Heart right ventricle (tissue), 16 donors: ENCODE measurements at regions not wholly inside any gene's neighbourhood (a gene's known extent, or its start where the extent isn't known, plus 50 kb on each side); places are given as distances from the start of the nearest gene placed in this dataset.

Source experiments
- ATAC-seq, 8 donors: fragments of 200-7000 bp; cut with Tn5 transposase; one replicate each; pipeline ENCODE4 v1.9.1; 2020; ENCODE audit warnings: mild to moderate bottlenecking in 8 of 8, moderate library complexity in 8 of 8, moderate number of reproducible peaks in 1 of 8
- DNase-seq, 2 donors: peaks; one replicate each; pipeline ENCODE4 v3.0.0-alpha.2; 2020
- H3K27ac ChIP-seq, 10 donors: fragments of 200-600 bp; sonication (generic) in 2 of 10; one replicate each; pipeline versions ENCODE4 v1.5.0 to v1.8.0; 2020 to 2022; ENCODE audit warnings: mild to moderate bottlenecking in 3 of 10
- H3K27me3 ChIP-seq, 7 donors: fragments of 200-600 bp; one replicate each; pipeline ENCODE4 v1.8.0; 2021 to 2022; ENCODE audit warnings: mild to moderate bottlenecking in 2 of 7
- H3K36me3 ChIP-seq, 9 donors: fragments of 200-600 bp; sonication (generic) in 1 of 9; one replicate each; pipeline versions ENCODE4 v1.5.0 to v1.8.0; 2020 to 2022; ENCODE audit warnings: mild to moderate bottlenecking in 2 of 9
- H3K4me1 ChIP-seq, 9 donors: fragments of 200-600 bp; sonication (generic) in 1 of 9; one replicate each; pipeline versions ENCODE4 v1.5.0 to v1.8.0; 2020 to 2022; ENCODE audit warnings: mild to moderate bottlenecking in 4 of 9
- H3K4me3 ChIP-seq, 10 donors: fragments of 200-600 bp; sonication (generic) in 2 of 10; one replicate each; pipeline versions ENCODE4 v1.5.0 to v1.8.0; 2020 to 2022; ENCODE audit warnings: mild to moderate bottlenecking in 7 of 10, moderate library complexity in 2 of 10
- H3K9me3 ChIP-seq, 11 donors: fragments of 200-600 bp in 10 of 11; sonication (generic) in 2 of 11; one replicate each; pipeline versions ENCODE4 v1.5.0 to v1.8.0; 2013 to 2022; ENCODE audit warnings: mild to moderate bottlenecking in 2 of 11, control low read depth in 1 of 11, moderate library complexity in 1 of 11
- CTCF ChIP-seq, 9 donors: fragments of 200-600 bp; sonication (generic) in 2 of 9; IDR thresholded peaks; one replicate each; pipeline versions ENCODE4 v1.5.0 to v1.8.0; 2021 to 2022; ENCODE audit warnings: antibody characterized with exemption in 9 of 9, mild to moderate bottlenecking in 5 of 9, moderate library complexity in 1 of 9
- WGBS, 2 donors: extraction: QIAGEN DNeasy Blood & Tissue Kit; methylation state at CpG; one replicate each; pipeline ENCODE4 v1.1.7; 2013; ENCODE audit warnings: inconsistent platforms in 1 of 2; 5-methylcytosine and 5-hydroxymethylcytosine counted together
- intact Hi-C, 10 donors: fragments of 100-400 bp; cut with DNase I; formaldehyde crosslinking; loops; one replicate each; pipeline versions ENCODE4 v1.11.1 to v1.14.2; 2022
- donor health status: Arrhythmogenic right ventricular cardiomyopathy.
- donor health status: ischemic (EF 13 %, LVEDD 7.1; RV severe dilation, severe dysfunction).
- donor health status: healthy with polysubstance abuse.
- donor health status: DM: no; HTN: yes; CAD: no.
- donor health status: DM: no; HTN: no; CAD: no.
- donor health status: ischemic (EF 25% LVEDD 6.9; RV normal size, moderate dysfunction).
- donor health status: ischemic (EF 25% LVEDD 5.7; RV mildly dilated, moderate dysfunction).
- donor health status: healthy.
- donor health status: DM: yes; HTN: yes; CAD: no.
- donor health status: Ischemic cardiomyopathy.
- donor health status: ischemic (EF 35%, LVEDD 5.7; RV mildly dilated, moderate dysfunction).
- donor health status: nonischemic (EF 11% LVEDD 7.7; RV severe dilation, severe dysfunction).
- donor health status: DM: yes; HTN: yes; CAD: no.
- donor health status: PGD.
- donor health status: ischemic (EF 29% LVEDD 5.4; RV normal size, mild dysfunction).
- donor health status: nonischemic (EF 23%, LVEDD 6.1; RV moderate dilation, normal function).

- intact Hi-C loops: no loop called here
- ATAC-seq: peak in 4 of 8 donors; percentile 48 to 60 (median 56)
- no peaks in the 10 kb centered on the region for H3K27me3 ChIP-seq
- no peaks in the 10 kb centered on the region for H3K36me3 ChIP-seq
- no peak overlapping the region for H3K4me3 ChIP-seq
- TF ChIP-seq CTCF (IDR thresholded peaks at IDR 0.05): no peak
- WGBS, 2 donors: 40 to 46% methylated on average over 5 of the region's 5 CpGs
- H3K27ac ChIP-seq: no peak overlapping the region
- H3K4me1 ChIP-seq: peaks cover 0 to 3% (median 0%) of the 10 kb centered on the region in 9 donors
- H3K9me3 ChIP-seq: no peaks in the 10 kb centered on the region
- peak; percentile 9 to 29 for DNase-seq
Measured at GRCh38 chr17:12296209-12296625, 275.5 kb downstream of the MAP2K4 start.

- H3K27me3 ChIP-seq: no peaks in the 10 kb centered on the region
- WGBS, 2 donors: 67 to 69% methylated on average over 4 of the region's 4 CpGs
- peaks cover 0 to 2% (median 0%) of the 10 kb centered on the region in 9 donors for H3K4me1 ChIP-seq
- DNase-seq (no peak), ATAC-seq (no peak)
- TF ChIP-seq CTCF (IDR thresholded peaks at IDR 0.05): no peak
- no peak overlapping the region for H3K27ac ChIP-seq
- intact Hi-C loops: no loop called here
- no peaks in the 10 kb centered on the region for H3K36me3 ChIP-seq
- H3K9me3 ChIP-seq: peaks cover 0 to 16% (median 0%) of the 10 kb centered on the region in 11 donors
- no peak overlapping the region for H3K4me3 ChIP-seq
Measured at GRCh38 chr17:12301551-12301950, 280.9 kb downstream of the MAP2K4 start.

DNA sequence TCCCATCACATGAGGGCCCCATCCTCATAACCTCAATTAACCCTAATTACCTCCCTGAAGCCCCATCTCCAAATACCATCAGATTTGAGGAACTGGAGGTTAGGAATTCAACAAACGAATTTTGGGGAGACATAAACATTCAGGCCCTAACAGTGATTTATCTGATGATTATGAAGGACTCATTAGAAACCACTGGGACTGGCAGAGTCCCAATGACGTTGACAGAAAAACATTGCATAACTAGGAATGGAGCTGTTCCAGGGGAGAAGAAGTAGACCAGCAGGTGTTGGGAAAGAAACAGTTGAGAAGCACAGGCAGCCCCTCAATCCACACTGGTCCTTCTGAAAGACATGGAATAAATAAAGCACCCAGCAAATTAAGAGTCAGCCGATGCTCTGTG, 282.0 kb downstream of the MAP2K4 start:
- intact Hi-C loops: no loop called here

DNA sequence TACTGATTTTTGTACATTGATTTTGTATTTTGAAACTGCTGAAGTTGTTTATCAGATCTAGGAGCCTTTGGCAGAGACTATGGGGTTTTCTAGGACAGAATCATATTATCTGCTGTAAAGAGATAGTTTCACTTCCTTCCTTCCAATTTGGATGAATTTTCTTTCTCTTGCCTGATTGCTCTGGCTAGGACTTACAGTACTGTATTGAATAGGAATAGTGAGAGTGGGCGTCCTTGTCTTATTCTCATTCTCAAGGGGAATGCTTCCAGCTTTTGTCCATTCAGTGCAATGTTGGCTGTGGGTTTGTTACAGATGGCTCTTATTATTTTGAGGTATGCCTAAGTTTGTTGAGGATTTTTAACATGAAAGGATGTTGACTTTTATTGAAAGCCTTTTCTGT, 290.1 kb downstream of the MAP2K4 start:
- no peak for DNase-seq
- Histone ChIP-seq H3K4me3 (no peak overlapping the region), H3K4me1 (no peaks in the 10 kb centered on the region), H3K36me3 (no peaks in the 10 kb centered on the region), H3K27ac (no peak overlapping the region), H3K9me3 (peaks cover 0 to 45% (median 3%) of the 10 kb centered on the region in 11 donors), H3K27me3 (no peaks in the 10 kb centered on the region)
- 76 to 79% methylated on average over 1 of the region's 1 CpG for WGBS, 2 donors
- intact Hi-C loops: no loop called here
- ATAC-seq: no peak
- no peak for TF ChIP-seq CTCF (IDR thresholded peaks at IDR 0.05)

More for the DNA sequence above, 282.0 kb downstream of the MAP2K4 start:
- no peak for TF ChIP-seq CTCF (IDR thresholded peaks at IDR 0.05)
- ATAC-seq (no peak), DNase-seq (no peak)
- Histone ChIP-seq H3K4me1 (no peaks in the 10 kb centered on the region), H3K27me3 (no peaks in the 10 kb centered on the region), H3K4me3 (no peak overlapping the region), H3K9me3 (peaks cover 0 to 16% (median 0%) of the 10 kb centered on the region in 11 donors), H3K36me3 (no peaks in the 10 kb centered on the region), H3K27ac (no peak overlapping the region)
- 62 to 74% methylated on average over 3 of the region's 3 CpGs for WGBS, 2 donors
